H9 (cell line): ENCODE measurements at regions not wholly inside any gene's neighbourhood (a gene's known extent, or its start where the extent isn't known, plus 50 kb on each side); places are given as distances from the start of the nearest gene placed in this dataset.

Experiments
- DNase-seq: peaks from one replicate; pipeline ENCODE4 v3.0.0-alpha.2; 2017
- H2AFZ ChIP-seq: one replicate; pipeline ENCODE4 v1.6.1; 2013; ENCODE audit warnings: mild to moderate bottlenecking, low read length, control low read depth, moderate library complexity
- H2AK5ac ChIP-seq: 2 replicates; pipeline ENCODE4 v1.6.1; 2013; ENCODE audit warnings: low read length, control low read depth, mixed read lengths; ENCODE audit not compliant: insufficient read length
- H2BK120ac ChIP-seq: one replicate; pipeline ENCODE4 v1.6.1; 2013; ENCODE audit warnings: low read depth, mild to moderate bottlenecking, low read length, control low read depth, inconsistent platforms; ENCODE audit not compliant: poor library complexity, severe bottlenecking
- H2BK12ac ChIP-seq: 2 replicates; pipeline ENCODE4 v1.6.1; 2013; ENCODE audit warnings: low read length, control low read depth, mixed read lengths, low read depth; ENCODE audit not compliant: insufficient read length
- H2BK15ac ChIP-seq: 2 replicates; pipeline ENCODE4 v1.6.1; 2013; ENCODE audit warnings: low read depth, low read length, control low read depth
- H2BK20ac ChIP-seq: one replicate; pipeline ENCODE4 v1.6.1; 2013; ENCODE audit warnings: low read depth, mild to moderate bottlenecking, low read length, control low read depth, inconsistent platforms; ENCODE audit not compliant: poor library complexity, severe bottlenecking
- H2BK5ac ChIP-seq: 2 replicates; pipeline ENCODE4 v1.6.1; 2013; ENCODE audit warnings: low read length, control low read depth, mixed read lengths; ENCODE audit not compliant: insufficient read length
- H3K14ac ChIP-seq: 2 replicates; pipeline ENCODE4 v1.6.1; 2013; ENCODE audit warnings: low read length, control low read depth; ENCODE audit not compliant: insufficient read depth
- H3K18ac ChIP-seq: 2 replicates; pipeline ENCODE4 v1.6.1; 2013; ENCODE audit warnings: low read depth, mild to moderate bottlenecking, mixed read lengths, low read length, control low read depth; ENCODE audit not compliant: insufficient read length
- H3K23ac ChIP-seq: 2 replicates; pipeline ENCODE4 v1.6.1; 2013; ENCODE audit warnings: low read length, control low read depth, mixed read lengths, low read depth; ENCODE audit not compliant: insufficient read length
- H3K23me2 ChIP-seq: 2 replicates; pipeline ENCODE4 v1.6.1; 2013; ENCODE audit warnings: low read depth, mild to moderate bottlenecking, mixed read lengths, low read length, control low read depth; ENCODE audit not compliant: insufficient read length, poor library complexity, severe bottlenecking
- H3K27ac ChIP-seq: 2 replicates; pipeline ENCODE4 v1.5.1; 2013; ENCODE audit warnings: low read length, control low read depth, mixed read lengths, low read depth; ENCODE audit not compliant: insufficient read length
- H3K27me3 ChIP-seq: 2 replicates; pipeline ENCODE4 v1.6.1; 2013; ENCODE audit warnings: low read length, control low read depth, inconsistent platforms; ENCODE audit not compliant: insufficient read depth
- H3K4ac ChIP-seq: 2 replicates; pipeline ENCODE4 v1.6.1; 2013; ENCODE audit warnings: low read depth, mild to moderate bottlenecking, control low read depth, inconsistent platforms, low read length, moderate library complexity
- H3K4me1 ChIP-seq: 2 replicates; pipeline ENCODE4 v1.6.1; 2013; ENCODE audit warnings: low read length, control low read depth, inconsistent platforms; ENCODE audit not compliant: insufficient read depth
- H3K4me2 ChIP-seq: 2 replicates; pipeline ENCODE4 v1.6.1; 2013; ENCODE audit warnings: low read length, control low read depth, mixed read lengths; ENCODE audit not compliant: insufficient read length, insufficient read depth
- H3K56ac ChIP-seq: 2 replicates; pipeline ENCODE4 v1.6.1; 2013; ENCODE audit warnings: low read depth, mild to moderate bottlenecking, mixed read lengths, low read length, control low read depth; ENCODE audit not compliant: insufficient read length
- H3K79me1 ChIP-seq: 2 replicates; pipeline ENCODE4 v1.6.1; 2013; ENCODE audit warnings: low read depth, mild to moderate bottlenecking, moderate library complexity, low read length, control low read depth, inconsistent platforms; ENCODE audit not compliant: insufficient read depth, poor library complexity, severe bottlenecking
- H3K79me2 ChIP-seq: 2 replicates; pipeline ENCODE4 v1.6.1; 2013; ENCODE audit warnings: low read length, control low read depth, inconsistent platforms; ENCODE audit not compliant: insufficient read depth
- H3K9ac ChIP-seq: 2 replicates; pipeline ENCODE4 v1.6.1; 2013; ENCODE audit warnings: low read length, control low read depth, mixed read lengths; ENCODE audit not compliant: insufficient read length; ENCODE audit errors: extremely low read depth
- H3K9me3 ChIP-seq: one replicate; pipeline ENCODE4 v1.6.1; 2013; ENCODE audit warnings: low read depth, low read length, inconsistent platforms; ENCODE audit not compliant: control insufficient read depth
- H3T11ph ChIP-seq: one replicate; pipeline ENCODE4 v1.6.1; 2013; ENCODE audit warnings: mild to moderate bottlenecking, low read length, control low read depth, inconsistent platforms
- H4K20me1 ChIP-seq: one replicate; pipeline ENCODE4 v1.6.1; 2013; ENCODE audit not compliant: control insufficient read depth, insufficient read length, insufficient read depth
- H4K5ac ChIP-seq: 2 replicates; pipeline ENCODE4 v1.6.1; 2013; ENCODE audit warnings: low read depth, mild to moderate bottlenecking, mixed read lengths, low read length, control low read depth; ENCODE audit not compliant: insufficient read length
- H4K8ac ChIP-seq: replicated peaks from 2 replicates; pipeline ENCODE4 v1.6.1; 2013; ENCODE audit warnings: low read length, control low read depth, mixed read lengths, low read depth; ENCODE audit not compliant: insufficient read length
- H4K91ac ChIP-seq: 2 replicates; pipeline ENCODE4 v1.6.1; 2013; ENCODE audit warnings: low read depth, mild to moderate bottlenecking, moderate library complexity, mixed read lengths, low read length, control low read depth; ENCODE audit not compliant: insufficient read length
- H3K27ac Mint-ChIP-seq, 3 experiments: 2 replicates in 2 of 3; 3 replicates in 1 of 3; pipeline ENCODE4 v1.8.0; 2020 to 2021; ENCODE audit warnings: mixed read lengths in 3 of 3, mild to moderate bottlenecking in 1 of 3, moderate library complexity in 1 of 3
- H3K27me3 Mint-ChIP-seq: 2 replicates; pipeline ENCODE4 v1.8.0; 2021; ENCODE audit warnings: low read depth, mild to moderate bottlenecking, moderate library complexity, mixed read lengths
- H3K36me3 Mint-ChIP-seq, 3 experiments: 2 replicates in 2 of 3; 3 replicates in 1 of 3; pipeline ENCODE4 v1.8.0; 2020 to 2021; ENCODE audit warnings: low read depth in 3 of 3, mixed read lengths in 3 of 3; ENCODE audit not compliant: insufficient read depth in 1 of 3
- H3K4me1 Mint-ChIP-seq, 2 experiments: 2 replicates each; pipeline ENCODE4 v1.8.0; 2020; ENCODE audit warnings: mixed read lengths in 2 of 2
- H3K4me3 Mint-ChIP-seq, 2 experiments: 2 replicates in 1 of 2; 3 replicates in 1 of 2; pipeline ENCODE4 v1.8.0; 2020 to 2021; ENCODE audit warnings: mild to moderate bottlenecking in 2 of 2, mixed read lengths in 2 of 2, moderate library complexity in 1 of 2
- H3K9me3 Mint-ChIP-seq, 2 experiments: 2 replicates in 1 of 2; 3 replicates in 1 of 2; pipeline ENCODE4 v1.8.0; 2020; ENCODE audit warnings: mild to moderate bottlenecking in 2 of 2, mixed read lengths in 2 of 2, moderate library complexity in 1 of 2
- CTCF ChIP-seq: fragments of 200-600 bp; sonication (generic); conservative IDR thresholded peaks from 3 replicates; pipeline ENCODE4 v1.8.0; 2021; ENCODE audit warnings: antibody characterized with exemption, mild to moderate bottlenecking

- H3K27me3 ChIP-seq: no peaks in the 10 kb centered on the region
- peaks cover 11 to 13% of the 10 kb centered on the region in 2 experiments for H3K4me1 Mint-ChIP-seq
- no peak overlapping the region for H2BK12ac ChIP-seq
- no peak overlapping the region for H4K8ac ChIP-seq
- H4K5ac ChIP-seq: no peak overlapping the region
- H4K91ac ChIP-seq: no peak overlapping the region
- H2BK15ac ChIP-seq: no peak overlapping the region
- H3K56ac ChIP-seq: no peak overlapping the region
- H3K79me1 ChIP-seq: no peaks in the 10 kb centered on the region
- H2BK120ac ChIP-seq: no peak overlapping the region
- no peaks in the 10 kb centered on the region for H3K9me3 ChIP-seq
- H4K20me1 ChIP-seq: no peaks in the 10 kb centered on the region
- no peak overlapping the region for H3K14ac ChIP-seq
- no peaks in the 10 kb centered on the region for H3K4me1 ChIP-seq
- H3K18ac ChIP-seq: no peak overlapping the region
- H3K4me2 ChIP-seq: no peak overlapping the region
- no peak overlapping the region for H3K27ac ChIP-seq
- no peak overlapping the region for H3K4ac ChIP-seq
- no peak overlapping the region for H3K4me3 Mint-ChIP-seq
- DNase-seq: no peak
- no peak overlapping the region for H3T11ph ChIP-seq
- no peaks in the 10 kb centered on the region for H3K23me2 ChIP-seq
- H3K27ac Mint-ChIP-seq: no peak overlapping the region
- H3K23ac ChIP-seq: no peak overlapping the region
- no peak overlapping the region for H3K9ac ChIP-seq
- no peak overlapping the region for H2AFZ ChIP-seq
- no peak overlapping the region for H2BK20ac ChIP-seq
- TF ChIP-seq CTCF: no peak
- no peaks in the 10 kb centered on the region for H3K27me3 Mint-ChIP-seq
- no peak overlapping the region for H2BK5ac ChIP-seq
- no peak overlapping the region for H2AK5ac ChIP-seq
- H3K36me3 Mint-ChIP-seq: no peaks in the 10 kb centered on the region; a peak in 2 of 7 replicates
- H3K9me3 Mint-ChIP-seq: no peaks in the 10 kb centered on the region
- no peaks in the 10 kb centered on the region for H3K79me2 ChIP-seq
Measured at GRCh38 chr1:79692519-79692918, 686.0 kb upstream of the ADGRL4 start.
